ENCODE measurements at regions not wholly inside any gene's neighbourhood (a gene's known extent, or its start where the extent isn't known, plus 50 kb on each side); places are given as distances from the start of the nearest gene placed in this dataset.

DNA sequence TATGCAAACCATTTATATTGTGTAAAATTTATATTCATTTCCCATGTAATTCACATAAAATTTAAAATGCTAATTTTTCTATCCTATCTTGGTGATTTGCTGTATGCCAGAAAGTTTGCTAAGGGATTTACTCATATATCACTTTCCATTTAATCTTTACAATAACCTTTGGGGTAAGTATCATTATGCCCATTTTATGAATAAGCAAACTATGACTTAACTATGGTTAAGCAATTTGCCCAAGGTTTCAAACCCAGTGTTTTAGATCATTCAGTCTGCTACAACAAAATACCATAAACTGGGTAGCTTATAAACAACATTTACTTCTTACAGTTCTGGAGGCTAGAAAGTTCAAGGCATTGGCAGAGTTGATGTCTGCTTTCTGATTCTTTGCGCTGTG is 246.4 kb upstream of the TMEM161B start:
- TF ChIP-seq, protein P1, sequence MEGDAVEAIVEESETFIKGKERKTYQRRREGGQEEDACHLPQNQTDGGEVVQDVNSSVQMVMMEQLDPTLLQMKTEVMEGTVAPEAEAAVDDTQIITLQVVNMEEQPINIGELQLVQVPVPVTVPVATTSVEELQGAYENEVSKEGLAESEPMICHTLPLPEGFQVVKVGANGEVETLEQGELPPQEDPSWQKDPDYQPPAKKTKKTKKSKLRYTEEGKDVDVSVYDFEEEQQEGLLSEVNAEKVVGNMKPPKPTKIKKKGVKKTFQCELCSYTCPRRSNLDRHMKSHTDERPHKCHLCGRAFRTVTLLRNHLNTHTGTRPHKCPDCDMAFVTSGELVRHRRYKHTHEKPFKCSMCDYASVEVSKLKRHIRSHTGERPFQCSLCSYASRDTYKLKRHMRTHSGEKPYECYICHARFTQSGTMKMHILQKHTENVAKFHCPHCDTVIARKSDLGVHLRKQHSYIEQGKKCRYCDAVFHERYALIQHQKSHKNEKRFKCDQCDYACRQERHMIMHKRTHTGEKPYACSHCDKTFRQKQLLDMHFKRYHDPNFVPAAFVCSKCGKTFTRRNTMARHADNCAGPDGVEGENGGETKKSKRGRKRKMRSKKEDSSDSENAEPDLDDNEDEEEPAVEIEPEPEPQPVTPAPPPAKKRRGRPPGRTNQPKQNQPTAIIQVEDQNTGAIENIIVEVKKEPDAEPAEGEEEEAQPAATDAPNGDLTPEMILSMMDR (IDR thresholded peaks at IDR 0.05; ENCODE audit: insufficient read depth, low read depth, low read length, missing control alignments) = no peak
- DNase-seq (ENCODE audit: low read depth) = no peak
- H3K4me3 ChIP-seq (ENCODE audit: low read length) = no peak overlapping the region

DNA sequence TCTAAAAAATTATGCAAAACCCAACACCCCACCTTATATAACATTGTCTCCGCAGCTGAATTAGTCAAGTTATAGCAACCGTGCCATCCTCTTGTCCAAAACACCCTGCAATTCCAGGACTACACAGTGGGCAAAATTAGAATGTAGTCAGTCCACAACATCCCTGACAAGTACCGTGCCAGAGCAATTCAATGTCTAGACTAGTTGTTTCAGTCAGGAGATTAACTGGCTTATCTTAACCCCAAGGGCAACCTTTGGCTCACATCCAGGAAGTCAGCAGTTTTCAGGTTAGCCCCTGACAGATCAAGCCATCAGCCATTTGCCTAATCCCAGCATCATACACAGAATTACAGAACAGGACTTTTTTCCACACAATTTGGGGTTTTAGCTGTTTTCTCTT is 240.8 kb upstream of the TMEM161B start:
- DNase-seq (ENCODE audit: low read depth) = no peak
- TF ChIP-seq, protein P1 (IDR thresholded peaks at IDR 0.05; ENCODE audit: insufficient read depth, low read depth, low read length, missing control alignments) = no peak
- no peak overlapping the region for H3K4me3 ChIP-seq (ENCODE audit: low read length)

DNA sequence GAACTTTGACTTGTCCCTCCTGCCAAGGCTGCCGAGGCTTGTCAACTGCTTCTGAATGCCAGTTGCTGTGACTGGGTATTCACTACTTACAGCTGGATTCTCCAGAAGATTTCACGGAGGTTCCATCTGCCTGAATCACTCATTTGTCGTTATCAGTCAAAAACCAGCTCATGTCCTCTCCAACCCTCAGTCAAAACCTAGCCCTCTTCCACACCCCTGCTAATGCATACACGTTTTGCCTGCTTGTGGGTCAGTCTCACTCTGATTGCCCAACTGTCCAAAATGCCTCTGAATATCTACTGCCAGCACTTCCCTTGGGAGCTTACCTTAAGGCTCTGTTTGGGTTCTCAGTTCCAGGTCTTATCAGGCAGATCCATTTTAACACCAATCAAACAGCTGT is 238.6 kb upstream of the TMEM161B start:
- DNase-seq (ENCODE audit: low read depth) = no peak
- no peak overlapping the region for H3K4me3 ChIP-seq (ENCODE audit: low read length)
- TF ChIP-seq, protein P1 (IDR thresholded peaks at IDR 0.05; ENCODE audit: insufficient read depth, low read depth, low read length, missing control alignments) = no peak

DNA sequence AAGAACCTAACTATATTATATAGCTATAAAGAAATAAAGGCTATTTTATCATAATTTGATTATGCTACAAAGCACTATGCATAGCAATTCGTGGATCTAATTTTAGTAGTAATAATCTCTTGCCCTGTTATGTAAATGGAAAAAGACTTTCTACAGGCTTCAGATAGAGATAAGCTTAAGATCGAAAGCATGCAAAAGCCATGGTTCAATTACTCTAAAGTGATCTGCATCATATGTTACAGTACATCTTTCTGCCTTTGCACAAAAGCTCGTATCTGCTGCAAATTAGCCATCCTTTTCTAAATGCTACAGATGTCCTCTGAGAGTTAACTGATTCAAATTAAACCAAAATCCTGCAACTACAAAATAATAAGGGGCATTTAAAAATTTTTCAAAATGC is 234.8 kb upstream of the TMEM161B start:
- H3K4me3 ChIP-seq (ENCODE audit: low read length) = no peak overlapping the region
- TF ChIP-seq, protein P1 (IDR thresholded peaks at IDR 0.05; ENCODE audit: insufficient read depth, low read depth, low read length, missing control alignments) = no peak
- DNase-seq (ENCODE audit: low read depth) = no peak

DNA sequence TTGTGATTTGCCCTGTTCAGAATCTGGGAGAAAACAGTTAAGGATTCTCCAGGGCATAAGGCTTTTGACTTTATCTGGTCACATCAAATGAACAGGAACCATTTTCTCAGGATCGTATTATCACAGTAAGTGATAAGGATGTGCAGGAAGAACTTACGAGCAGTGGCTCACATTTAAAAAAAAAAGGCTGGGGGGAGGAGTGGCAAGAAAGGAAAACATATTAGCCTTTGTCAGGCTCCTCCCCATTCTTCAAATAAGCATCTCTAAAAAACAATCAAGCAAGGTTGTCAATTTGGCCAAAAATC is 234.3 kb upstream of the TMEM161B start:
- no peak overlapping the region for H3K4me3 ChIP-seq (ENCODE audit: low read length)
- TF ChIP-seq, protein P1 (IDR thresholded peaks at IDR 0.05; ENCODE audit: insufficient read depth, low read depth, low read length, missing control alignments) = no peak
- no peak for DNase-seq (ENCODE audit: low read depth)

DNA sequence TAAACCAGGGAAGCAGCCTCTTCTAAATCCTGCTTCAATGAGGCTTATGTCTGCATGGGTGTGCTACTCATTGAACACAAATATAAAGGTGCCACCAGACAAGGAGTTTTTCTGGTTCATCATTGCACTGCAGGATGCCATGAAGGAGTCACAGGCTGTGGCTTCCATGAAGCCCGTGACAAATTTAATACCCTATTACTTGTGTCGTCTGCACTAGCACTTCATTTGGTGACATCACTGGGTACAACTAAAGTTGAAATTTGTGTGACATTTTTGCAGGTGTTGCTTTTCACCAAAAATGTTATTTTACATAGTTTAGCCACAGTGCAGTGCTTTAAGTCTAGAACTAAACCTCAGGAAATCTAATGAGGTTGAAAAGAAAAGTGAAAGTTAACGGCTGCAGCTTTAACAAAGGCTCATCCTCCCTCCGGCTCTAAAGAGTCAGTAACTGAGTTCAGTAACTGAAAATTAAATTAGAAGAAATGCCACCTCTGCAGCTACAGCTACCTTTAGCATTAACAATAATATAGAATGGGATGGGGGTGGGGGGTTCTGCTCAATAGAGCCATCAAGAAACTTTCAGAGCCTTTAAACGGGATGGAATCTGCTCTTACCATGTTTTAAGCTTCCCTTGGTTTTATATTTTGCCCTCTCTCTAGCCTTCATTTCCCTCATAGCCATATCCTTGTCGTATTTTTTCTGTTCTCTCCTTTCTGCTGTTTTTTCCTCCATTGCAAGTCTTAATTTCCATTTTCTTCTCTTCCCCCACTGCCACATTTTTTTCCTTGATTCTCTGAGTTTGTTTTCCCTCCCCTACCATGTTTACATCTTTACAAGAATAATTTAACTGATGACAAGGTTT is 233.8 kb upstream of the TMEM161B start:
- no peak overlapping the region for H3K4me3 ChIP-seq (ENCODE audit: low read length)
- TF ChIP-seq, protein P1 (IDR thresholded peaks at IDR 0.05; ENCODE audit: insufficient read depth, low read depth, low read length, missing control alignments) = no peak
- DNase-seq (ENCODE audit: low read depth) = no peak

DNA sequence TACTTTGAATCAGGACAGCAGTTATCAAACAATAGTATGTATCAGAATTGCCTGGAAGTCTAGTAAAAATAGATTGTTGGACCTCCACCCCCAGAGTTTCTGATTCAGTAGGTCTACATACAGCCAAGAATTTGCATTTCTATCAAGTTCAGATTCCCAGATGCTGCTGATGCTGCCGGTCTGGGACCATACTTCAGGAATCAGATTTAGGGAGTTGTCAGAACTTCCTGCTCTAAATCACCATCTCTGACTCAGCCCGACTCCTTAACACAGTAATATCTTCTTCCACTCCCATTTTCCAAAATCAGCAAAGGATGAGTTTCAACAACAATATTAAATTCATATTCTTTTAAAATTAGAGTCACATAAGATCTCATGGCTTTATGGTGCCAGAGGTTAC is 227.2 kb upstream of the TMEM161B start:
- TF ChIP-seq, protein P1 (IDR thresholded peaks at IDR 0.05; ENCODE audit: insufficient read depth, low read depth, low read length, missing control alignments) = no peak
- no peak for DNase-seq (ENCODE audit: low read depth)
- H3K4me3 ChIP-seq (ENCODE audit: low read length) = no peak overlapping the region
